ENCODE measurements at regions not wholly inside any gene's neighbourhood (a gene's known extent, or its start where the extent isn't known, plus 50 kb on each side); places are given as distances from the start of the nearest gene placed in this dataset.

DNA sequence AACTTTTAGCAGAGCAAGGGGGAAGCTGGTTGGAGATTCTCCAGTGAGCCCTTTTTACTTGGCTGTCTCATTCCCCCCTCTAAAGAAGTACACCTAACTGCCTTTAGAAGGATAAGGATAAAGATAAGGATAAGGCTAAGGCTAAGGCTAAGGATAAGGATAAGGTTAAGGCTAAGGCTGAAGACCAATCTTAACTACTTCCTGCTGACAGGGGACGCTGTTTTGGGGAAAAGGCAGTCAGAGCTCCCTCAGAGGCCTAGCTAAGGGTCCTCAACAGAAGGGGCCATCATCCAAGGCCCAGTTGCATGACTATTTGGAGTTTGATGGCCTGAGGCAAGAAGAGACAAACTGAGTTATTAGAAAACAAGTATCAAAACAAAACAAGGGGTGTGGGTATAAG lies 94.3 kb upstream of the ARPP21 start:
- no peak for DNase-seq
- TF ChIP-seq, protein P1, sequence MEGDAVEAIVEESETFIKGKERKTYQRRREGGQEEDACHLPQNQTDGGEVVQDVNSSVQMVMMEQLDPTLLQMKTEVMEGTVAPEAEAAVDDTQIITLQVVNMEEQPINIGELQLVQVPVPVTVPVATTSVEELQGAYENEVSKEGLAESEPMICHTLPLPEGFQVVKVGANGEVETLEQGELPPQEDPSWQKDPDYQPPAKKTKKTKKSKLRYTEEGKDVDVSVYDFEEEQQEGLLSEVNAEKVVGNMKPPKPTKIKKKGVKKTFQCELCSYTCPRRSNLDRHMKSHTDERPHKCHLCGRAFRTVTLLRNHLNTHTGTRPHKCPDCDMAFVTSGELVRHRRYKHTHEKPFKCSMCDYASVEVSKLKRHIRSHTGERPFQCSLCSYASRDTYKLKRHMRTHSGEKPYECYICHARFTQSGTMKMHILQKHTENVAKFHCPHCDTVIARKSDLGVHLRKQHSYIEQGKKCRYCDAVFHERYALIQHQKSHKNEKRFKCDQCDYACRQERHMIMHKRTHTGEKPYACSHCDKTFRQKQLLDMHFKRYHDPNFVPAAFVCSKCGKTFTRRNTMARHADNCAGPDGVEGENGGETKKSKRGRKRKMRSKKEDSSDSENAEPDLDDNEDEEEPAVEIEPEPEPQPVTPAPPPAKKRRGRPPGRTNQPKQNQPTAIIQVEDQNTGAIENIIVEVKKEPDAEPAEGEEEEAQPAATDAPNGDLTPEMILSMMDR (IDR thresholded peaks at IDR 0.05; ENCODE audit: unreplicated experiment), result no peak
- BruUV-seq (replicated peaks), result no TSS peak
- Mint-ChIP-seq H3K27ac (ENCODE audit: unreplicated experiment) (no peak overlapping the region), H3K36me3 (ENCODE audit: insufficient read depth, unreplicated experiment) (no peaks in the 10 kb centered on the region), H3K9me3 (ENCODE audit: low read depth, unreplicated experiment) (peaks cover 2% of the 10 kb centered on the region), H3K4me3 (ENCODE audit: low read depth, unreplicated experiment) (no peak overlapping the region), H3K27me3 (ENCODE audit: unreplicated experiment) (no peaks in the 10 kb centered on the region), H3K4me1 (ENCODE audit: low read depth, unreplicated experiment) (no peaks in the 10 kb centered on the region)
- CTCF ChIA-PET, result interaction anchor here (0.6 to 0.7 kb wide), 2 partner anchors 30 to 347 kb away, joined by 3 read pairs; no protein-coding TSS in a partner anchor
- intact Hi-C loops (cut with micrococcal nuclease; ENCODE audit: unreplicated experiment), result no loop called here

DNA sequence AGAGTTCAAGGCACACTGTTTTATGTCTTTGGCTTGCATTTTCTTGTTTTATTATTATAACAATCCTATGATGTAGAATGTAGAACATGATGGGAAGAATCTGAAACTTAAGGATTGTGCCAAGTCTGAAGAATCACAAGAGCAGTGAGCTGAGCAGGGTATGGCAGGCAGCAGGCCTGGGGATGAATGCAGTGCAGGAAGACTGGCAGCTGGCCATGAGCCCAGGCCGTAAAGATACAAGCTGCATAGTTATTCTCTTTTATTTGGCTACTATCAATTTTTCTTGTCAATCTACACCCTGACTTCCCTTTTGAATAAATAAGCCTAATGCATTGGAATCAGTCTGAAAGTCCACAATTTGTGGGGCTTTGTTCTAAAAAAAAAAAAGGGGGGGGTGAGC lies 89.6 kb upstream of the ARPP21 start:
- no TSS peak for BruUV-seq (replicated peaks)
- Mint-ChIP-seq H3K4me1 (ENCODE audit: low read depth, unreplicated experiment) (no peaks in the 10 kb centered on the region), H3K36me3 (ENCODE audit: insufficient read depth, unreplicated experiment) (no peaks in the 10 kb centered on the region), H3K4me3 (ENCODE audit: low read depth, unreplicated experiment) (no peak overlapping the region), H3K27me3 (ENCODE audit: unreplicated experiment) (no peaks in the 10 kb centered on the region), H3K27ac (ENCODE audit: unreplicated experiment) (no peak overlapping the region), H3K9me3 (ENCODE audit: low read depth, unreplicated experiment) (peaks cover under 1% of the 10 kb centered on the region)
- DNase-seq, result no peak
- TF ChIP-seq, protein P1 (IDR thresholded peaks at IDR 0.05; ENCODE audit: unreplicated experiment), result no peak
- CTCF ChIA-PET, result no interaction called here
- intact Hi-C loops (cut with micrococcal nuclease; ENCODE audit: unreplicated experiment), result no loop called here

DNA sequence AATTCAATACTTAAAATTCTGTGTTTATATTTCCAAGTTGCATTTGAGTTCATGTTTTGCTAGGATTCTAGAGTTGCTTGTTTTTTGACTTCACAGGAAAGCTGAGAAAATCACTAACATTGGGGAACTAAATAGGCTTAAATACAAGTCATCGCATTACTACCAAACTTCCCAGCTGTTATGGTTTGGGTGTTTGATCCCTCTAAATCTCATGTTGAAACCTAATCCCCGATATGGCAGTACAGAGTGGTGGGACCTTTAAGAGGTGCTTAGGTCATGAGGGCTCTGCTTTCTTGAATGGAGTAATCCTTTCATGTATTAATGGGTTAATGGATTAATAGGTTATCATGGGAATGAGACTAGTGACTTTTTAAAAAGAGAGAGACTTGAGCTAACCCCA lies 77.2 kb upstream of the ARPP21 start:
- Mint-ChIP-seq H3K4me1 (ENCODE audit: low read depth, unreplicated experiment) (no peaks in the 10 kb centered on the region), H3K36me3 (ENCODE audit: insufficient read depth, unreplicated experiment) (no peaks in the 10 kb centered on the region), H3K27ac (ENCODE audit: unreplicated experiment) (no peak overlapping the region), H3K27me3 (ENCODE audit: unreplicated experiment) (no peaks in the 10 kb centered on the region), H3K4me3 (ENCODE audit: low read depth, unreplicated experiment) (no peak overlapping the region), H3K9me3 (ENCODE audit: low read depth, unreplicated experiment) (peaks cover 3% of the 10 kb centered on the region)
- CTCF ChIA-PET, result interaction anchor here (0.6 kb wide), 1 partner anchor 81 kb away, joined by 4 read pairs; no protein-coding TSS in a partner anchor
- intact Hi-C loops (cut with micrococcal nuclease; ENCODE audit: unreplicated experiment), result no loop called here
- TF ChIP-seq, protein P1 (IDR thresholded peaks at IDR 0.05; ENCODE audit: unreplicated experiment), result no peak
- no TSS peak for BruUV-seq (replicated peaks)
- no peak for DNase-seq

DNA sequence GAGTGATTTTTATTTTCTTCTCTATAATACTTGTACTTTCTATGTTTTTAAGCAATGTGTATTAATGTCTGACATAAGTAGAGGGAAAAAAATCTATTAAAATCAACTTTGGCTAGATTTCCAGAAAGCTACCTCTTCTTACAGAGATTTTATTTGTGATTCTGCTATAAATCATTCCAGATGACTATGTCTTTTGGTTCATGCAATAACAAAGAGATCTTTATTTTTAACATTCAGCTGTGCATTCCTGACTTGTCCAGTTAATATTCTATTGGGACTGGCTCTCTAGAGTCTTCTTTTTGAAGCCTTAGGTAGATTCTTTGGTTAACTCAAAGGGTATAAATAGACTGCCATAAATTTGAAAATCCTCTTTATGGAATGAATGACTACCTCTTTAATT lies 74.3 kb upstream of the ARPP21 start:
- TF ChIP-seq, protein P1 (IDR thresholded peaks at IDR 0.05; ENCODE audit: unreplicated experiment), result no peak
- Mint-ChIP-seq H3K27me3 (ENCODE audit: unreplicated experiment) (no peaks in the 10 kb centered on the region), H3K4me1 (ENCODE audit: low read depth, unreplicated experiment) (no peaks in the 10 kb centered on the region), H3K9me3 (ENCODE audit: low read depth, unreplicated experiment) (no peaks in the 10 kb centered on the region), H3K36me3 (ENCODE audit: insufficient read depth, unreplicated experiment) (no peaks in the 10 kb centered on the region), H3K4me3 (ENCODE audit: low read depth, unreplicated experiment) (no peak overlapping the region), H3K27ac (ENCODE audit: unreplicated experiment) (no peak overlapping the region)
- no peak for DNase-seq
- no TSS peak for BruUV-seq (replicated peaks)
- intact Hi-C loops (cut with micrococcal nuclease; ENCODE audit: unreplicated experiment), result no loop called here
- CTCF ChIA-PET, result no interaction called here

All from Calu3 (cell line).